WTC11 (cell line): ENCODE measurements at regions not wholly inside any gene's neighbourhood (a gene's known extent, or its start where the extent isn't known, plus 50 kb on each side); places are given as distances from the start of the nearest gene placed in this dataset.

Source experiments
- ATAC-seq: fragments of 200-7000 bp; cut with Tn5 transposase; 2 replicates; pipeline ENCODE4 v1.10.0; 2021; ENCODE audit warnings: mild to moderate bottlenecking, moderate library complexity
- CTCF ChIA-PET: fragments of 300-600 bp; sonication (Branson Sonifier 250); formaldehyde crosslinking; loops from one replicate; lab custom pipeline; 2021; ENCODE audit warnings: antibody characterized with exemption; lab: Charles Lee
- POLR2A ChIA-PET: fragments of 350-600 bp; sonication (Branson Sonifier 250); formaldehyde crosslinking; loops from one replicate; lab custom pipeline; 2021; ENCODE audit warnings: antibody characterized with exemption; lab: Charles Lee
- DNase-seq: peaks from one replicate; pipeline ENCODE4 v3.0.0; 2021; ENCODE audit warnings: low spot score
- H3K27ac Mint-ChIP-seq: 2 replicates; pipeline ENCODE4 v1.8.0; 2021; ENCODE audit warnings: mixed read lengths
- H3K27me3 Mint-ChIP-seq: 2 replicates; pipeline ENCODE4 v1.8.0; 2021; ENCODE audit warnings: low read depth, mild to moderate bottlenecking, moderate library complexity, mixed read lengths
- H3K36me3 Mint-ChIP-seq: 2 replicates; pipeline ENCODE4 v1.8.0; 2021; ENCODE audit warnings: mixed read lengths
- H3K4me1 Mint-ChIP-seq: 2 replicates; pipeline ENCODE4 v1.8.0; 2022; ENCODE audit warnings: mixed read lengths
- H3K4me3 Mint-ChIP-seq: 2 replicates; pipeline ENCODE4 v1.8.0; 2021; ENCODE audit warnings: mild to moderate bottlenecking, moderate library complexity, mixed read lengths
- H3K9me3 Mint-ChIP-seq: 2 replicates; pipeline ENCODE4 v1.8.0; 2021; ENCODE audit warnings: mixed read lengths
- ATF1 ChIP-seq: sonication (generic); formaldehyde crosslinking; IDR thresholded peaks from 2 replicates; pipeline ENCODE4 v1.8.1; 2023; ENCODE audit warnings: mild to moderate bottlenecking, moderate library complexity, missing genetic modification reagents
- CREB1 ChIP-seq: sonication (generic); formaldehyde crosslinking; IDR thresholded peaks from 2 replicates; pipeline ENCODE4 v1.8.0; 2023; ENCODE audit warnings: mild to moderate bottlenecking, missing genetic modification reagents
- ETV6 ChIP-seq: sonication (generic); formaldehyde crosslinking; IDR thresholded peaks from 2 replicates; pipeline ENCODE4 v1.8.1; 2022; ENCODE audit warnings: mild to moderate bottlenecking, missing genetic modification reagents
- GABPB1 ChIP-seq: sonication (generic); formaldehyde crosslinking; IDR thresholded peaks from 2 replicates; pipeline ENCODE4 v1.8.1; 2023; ENCODE audit warnings: mild to moderate bottlenecking, missing genetic modification reagents
- GRHL2 ChIP-seq: fragments of 250-450 bp; sonication (Bioruptor Pico); IDR thresholded peaks from 2 replicates; pipeline ENCODE4 v1.8.0; 2022; ENCODE audit warnings: mild to moderate bottlenecking, moderate library complexity; ENCODE audit not compliant: insufficient replicate concordance, severe bottlenecking
- MYBL2 ChIP-seq: sonication (generic); formaldehyde crosslinking; IDR thresholded peaks from 2 replicates; pipeline ENCODE4 v1.8.1; 2023; ENCODE audit warnings: mild to moderate bottlenecking, moderate library complexity, missing genetic modification reagents
- ZBTB21 ChIP-seq: sonication (generic); formaldehyde crosslinking; IDR thresholded peaks from 2 replicates; pipeline ENCODE4 v1.8.1; 2023; ENCODE audit warnings: mild to moderate bottlenecking, missing genetic modification reagents, borderline replicate concordance
- ZNF219 ChIP-seq: sonication (generic); formaldehyde crosslinking; IDR thresholded peaks from 2 replicates; pipeline ENCODE4 v1.8.0; 2023; ENCODE audit warnings: missing genetic modification reagents, mild to moderate bottlenecking, borderline replicate concordance
- TF ChIP-seq, protein P1 (sequence below): sonication (generic); formaldehyde crosslinking; conservative IDR thresholded peaks from 2 replicates; pipeline ENCODE4 v1.8.1; 2022; ENCODE audit warnings: mild to moderate bottlenecking, missing genetic modification reagents
- TF ChIP-seq, protein P2 (sequence below): sonication (generic); formaldehyde crosslinking; conservative IDR thresholded peaks from 2 replicates; pipeline ENCODE4 v1.8.1; 2023; ENCODE audit warnings: mild to moderate bottlenecking, low read depth, missing genetic modification reagents, moderate library complexity
- TF ChIP-seq, protein P3 (sequence below): sonication (generic); formaldehyde crosslinking; IDR thresholded peaks from 2 replicates; pipeline ENCODE4 v1.8.0; 2022; ENCODE audit warnings: mild to moderate bottlenecking, missing genetic modification reagents
- TF ChIP-seq, protein P4 (sequence below): fragments of 250-450 bp; sonication (Bioruptor Pico); IDR thresholded peaks from 2 replicates; pipeline ENCODE4 v1.8.0; 2021; ENCODE audit warnings: mild to moderate bottlenecking
- TF ChIP-seq, protein P5 (sequence below): sonication (generic); formaldehyde crosslinking; IDR thresholded peaks from 2 replicates; pipeline ENCODE4 v1.8.0; 2022; ENCODE audit warnings: missing genetic modification reagents
- TF ChIP-seq, protein P6 (sequence below): sonication (generic); formaldehyde crosslinking; IDR thresholded peaks from 2 replicates; pipeline ENCODE4 v1.8.0; 2022; ENCODE audit warnings: mild to moderate bottlenecking, missing genetic modification reagents
- TF ChIP-seq, protein P7 (sequence below): sonication (generic); formaldehyde crosslinking; IDR thresholded peaks from 2 replicates; pipeline ENCODE4 v1.8.1; 2022; ENCODE audit warnings: missing genetic modification reagents, borderline replicate concordance
- TF ChIP-seq, protein P8 (sequence below): sonication (generic); formaldehyde crosslinking; IDR thresholded peaks from 2 replicates; pipeline ENCODE4 v1.8.1; 2023; ENCODE audit warnings: mild to moderate bottlenecking, missing genetic modification reagents, moderate library complexity

DNA sequence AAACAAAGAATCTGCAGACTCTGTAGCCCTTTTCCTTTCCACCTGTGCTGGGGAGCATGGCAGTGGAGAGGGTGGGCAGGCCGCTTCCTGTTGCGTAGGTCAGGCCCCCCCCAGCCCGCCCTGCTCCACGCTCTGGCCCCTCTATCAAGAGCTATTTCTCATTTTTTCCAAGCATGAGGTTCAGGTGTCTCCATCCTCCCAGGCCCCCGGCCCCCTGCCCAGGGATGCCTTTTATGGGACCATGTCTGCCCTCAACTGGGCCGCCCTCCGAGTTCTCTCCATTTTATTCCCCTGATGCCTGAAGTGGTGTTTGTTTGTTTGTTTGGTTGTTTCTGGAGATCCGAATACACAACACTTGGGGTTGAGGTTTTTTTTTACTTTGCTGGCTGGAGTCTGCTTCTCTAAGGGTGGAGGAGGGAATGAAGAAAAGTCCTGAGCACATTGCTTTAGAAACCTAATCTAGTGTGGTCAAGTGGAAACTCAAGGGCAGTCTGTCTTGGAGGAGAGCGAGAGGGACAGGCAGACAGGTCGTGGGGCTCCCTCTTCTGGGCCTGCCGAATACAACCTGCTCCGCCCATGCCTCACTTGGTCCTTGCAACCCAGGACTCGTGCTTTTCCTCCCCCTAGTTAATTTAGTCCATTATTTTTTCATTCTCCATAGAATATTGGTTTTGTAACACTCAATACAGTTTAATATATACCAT, 176.5 kb upstream of the LYSMD4 start:
- Mint-ChIP-seq H3K9me3 (no peaks in the 10 kb centered on the region), H3K36me3 (no peaks in the 10 kb centered on the region), H3K27me3 (no peaks in the 10 kb centered on the region), H3K27ac (no peak overlapping the region), H3K4me3 (no peak overlapping the region), H3K4me1 (peaks cover 4% of the 10 kb centered on the region)
- CTCF ChIA-PET, result interaction anchor here (1.0 to 1.2 kb wide), 2 partner anchors 205 to 429 kb away, joined by 3 read pairs; no protein-coding TSS in a partner anchor
- ATAC-seq, result peak; percentile 98
- TF ChIP-seq, protein P1, sequence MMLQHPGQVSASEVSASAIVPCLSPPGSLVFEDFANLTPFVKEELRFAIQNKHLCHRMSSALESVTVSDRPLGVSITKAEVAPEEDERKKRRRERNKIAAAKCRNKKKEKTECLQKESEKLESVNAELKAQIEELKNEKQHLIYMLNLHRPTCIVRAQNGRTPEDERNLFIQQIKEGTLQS, result no peak
- TF ChIP-seq ZBTB21 (CRISPR knock-in tag) (no peak), MYBL2 (CRISPR knock-in tag) (no peak), ZNF219 (no peak), ETV6 (CRISPR knock-in tag) (no peak), GRHL2 (CRISPR knock-in tag) (no peak), GABPB1 (CRISPR knock-in tag) (no peak)
- TF ChIP-seq, protein P2, sequence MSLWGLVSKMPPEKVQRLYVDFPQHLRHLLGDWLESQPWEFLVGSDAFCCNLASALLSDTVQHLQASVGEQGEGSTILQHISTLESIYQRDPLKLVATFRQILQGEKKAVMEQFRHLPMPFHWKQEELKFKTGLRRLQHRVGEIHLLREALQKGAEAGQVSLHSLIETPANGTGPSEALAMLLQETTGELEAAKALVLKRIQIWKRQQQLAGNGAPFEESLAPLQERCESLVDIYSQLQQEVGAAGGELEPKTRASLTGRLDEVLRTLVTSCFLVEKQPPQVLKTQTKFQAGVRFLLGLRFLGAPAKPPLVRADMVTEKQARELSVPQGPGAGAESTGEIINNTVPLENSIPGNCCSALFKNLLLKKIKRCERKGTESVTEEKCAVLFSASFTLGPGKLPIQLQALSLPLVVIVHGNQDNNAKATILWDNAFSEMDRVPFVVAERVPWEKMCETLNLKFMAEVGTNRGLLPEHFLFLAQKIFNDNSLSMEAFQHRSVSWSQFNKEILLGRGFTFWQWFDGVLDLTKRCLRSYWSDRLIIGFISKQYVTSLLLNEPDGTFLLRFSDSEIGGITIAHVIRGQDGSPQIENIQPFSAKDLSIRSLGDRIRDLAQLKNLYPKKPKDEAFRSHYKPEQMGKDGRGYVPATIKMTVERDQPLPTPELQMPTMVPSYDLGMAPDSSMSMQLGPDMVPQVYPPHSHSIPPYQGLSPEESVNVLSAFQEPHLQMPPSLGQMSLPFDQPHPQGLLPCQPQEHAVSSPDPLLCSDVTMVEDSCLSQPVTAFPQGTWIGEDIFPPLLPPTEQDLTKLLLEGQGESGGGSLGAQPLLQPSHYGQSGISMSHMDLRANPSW, result no peak
- TF ChIP-seq, protein P3, sequence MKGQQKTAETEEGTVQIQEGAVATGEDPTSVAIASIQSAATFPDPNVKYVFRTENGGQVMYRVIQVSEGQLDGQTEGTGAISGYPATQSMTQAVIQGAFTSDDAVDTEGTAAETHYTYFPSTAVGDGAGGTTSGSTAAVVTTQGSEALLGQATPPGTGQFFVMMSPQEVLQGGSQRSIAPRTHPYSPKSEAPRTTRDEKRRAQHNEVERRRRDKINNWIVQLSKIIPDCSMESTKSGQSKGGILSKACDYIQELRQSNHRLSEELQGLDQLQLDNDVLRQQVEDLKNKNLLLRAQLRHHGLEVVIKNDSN, result no peak
- TF ChIP-seq, protein P4, sequence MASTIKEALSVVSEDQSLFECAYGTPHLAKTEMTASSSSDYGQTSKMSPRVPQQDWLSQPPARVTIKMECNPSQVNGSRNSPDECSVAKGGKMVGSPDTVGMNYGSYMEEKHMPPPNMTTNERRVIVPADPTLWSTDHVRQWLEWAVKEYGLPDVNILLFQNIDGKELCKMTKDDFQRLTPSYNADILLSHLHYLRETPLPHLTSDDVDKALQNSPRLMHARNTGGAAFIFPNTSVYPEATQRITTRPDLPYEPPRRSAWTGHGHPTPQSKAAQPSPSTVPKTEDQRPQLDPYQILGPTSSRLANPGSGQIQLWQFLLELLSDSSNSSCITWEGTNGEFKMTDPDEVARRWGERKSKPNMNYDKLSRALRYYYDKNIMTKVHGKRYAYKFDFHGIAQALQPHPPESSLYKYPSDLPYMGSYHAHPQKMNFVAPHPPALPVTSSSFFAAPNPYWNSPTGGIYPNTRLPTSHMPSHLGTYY (CRISPR knock-in tag), result no peak
- TF ChIP-seq, protein P5, sequence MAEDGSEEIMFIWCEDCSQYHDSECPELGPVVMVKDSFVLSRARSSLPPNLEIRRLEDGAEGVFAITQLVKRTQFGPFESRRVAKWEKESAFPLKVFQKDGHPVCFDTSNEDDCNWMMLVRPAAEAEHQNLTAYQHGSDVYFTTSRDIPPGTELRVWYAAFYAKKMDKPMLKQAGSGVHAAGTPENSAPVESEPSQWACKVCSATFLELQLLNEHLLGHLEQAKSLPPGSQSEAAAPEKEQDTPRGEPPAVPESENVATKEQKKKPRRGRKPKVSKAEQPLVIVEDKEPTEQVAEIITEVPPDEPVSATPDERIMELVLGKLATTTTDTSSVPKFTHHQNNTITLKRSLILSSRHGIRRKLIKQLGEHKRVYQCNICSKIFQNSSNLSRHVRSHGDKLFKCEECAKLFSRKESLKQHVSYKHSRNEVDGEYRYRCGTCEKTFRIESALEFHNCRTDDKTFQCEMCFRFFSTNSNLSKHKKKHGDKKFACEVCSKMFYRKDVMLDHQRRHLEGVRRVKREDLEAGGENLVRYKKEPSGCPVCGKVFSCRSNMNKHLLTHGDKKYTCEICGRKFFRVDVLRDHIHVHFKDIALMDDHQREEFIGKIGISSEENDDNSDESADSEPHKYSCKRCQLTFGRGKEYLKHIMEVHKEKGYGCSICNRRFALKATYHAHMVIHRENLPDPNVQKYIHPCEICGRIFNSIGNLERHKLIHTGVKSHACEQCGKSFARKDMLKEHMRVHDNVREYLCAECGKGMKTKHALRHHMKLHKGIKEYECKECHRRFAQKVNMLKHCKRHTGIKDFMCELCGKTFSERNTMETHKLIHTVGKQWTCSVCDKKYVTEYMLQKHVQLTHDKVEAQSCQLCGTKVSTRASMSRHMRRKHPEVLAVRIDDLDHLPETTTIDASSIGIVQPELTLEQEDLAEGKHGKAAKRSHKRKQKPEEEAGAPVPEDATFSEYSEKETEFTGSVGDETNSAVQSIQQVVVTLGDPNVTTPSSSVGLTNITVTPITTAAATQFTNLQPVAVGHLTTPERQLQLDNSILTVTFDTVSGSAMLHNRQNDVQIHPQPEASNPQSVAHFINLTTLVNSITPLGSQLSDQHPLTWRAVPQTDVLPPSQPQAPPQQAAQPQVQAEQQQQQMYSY (CRISPR knock-in tag), result no peak
- TF ChIP-seq, protein P6, sequence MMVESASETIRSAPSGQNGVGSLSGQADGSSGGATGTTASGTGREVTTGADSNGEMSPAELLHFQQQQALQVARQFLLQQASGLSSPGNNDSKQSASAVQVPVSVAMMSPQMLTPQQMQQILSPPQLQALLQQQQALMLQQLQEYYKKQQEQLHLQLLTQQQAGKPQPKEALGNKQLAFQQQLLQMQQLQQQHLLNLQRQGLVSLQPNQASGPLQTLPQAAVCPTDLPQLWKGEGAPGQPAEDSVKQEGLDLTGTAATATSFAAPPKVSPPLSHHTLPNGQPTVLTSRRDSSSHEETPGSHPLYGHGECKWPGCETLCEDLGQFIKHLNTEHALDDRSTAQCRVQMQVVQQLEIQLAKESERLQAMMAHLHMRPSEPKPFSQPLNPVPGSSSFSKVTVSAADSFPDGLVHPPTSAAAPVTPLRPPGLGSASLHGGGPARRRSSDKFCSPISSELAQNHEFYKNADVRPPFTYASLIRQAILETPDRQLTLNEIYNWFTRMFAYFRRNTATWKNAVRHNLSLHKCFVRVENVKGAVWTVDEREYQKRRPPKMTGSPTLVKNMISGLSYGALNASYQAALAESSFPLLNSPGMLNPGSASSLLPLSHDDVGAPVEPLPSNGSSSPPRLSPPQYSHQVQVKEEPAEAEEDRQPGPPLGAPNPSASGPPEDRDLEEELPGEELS, result no peak
- peak; percentile 53 for DNase-seq
- POLR2A ChIA-PET, result no interaction called here

DNA sequence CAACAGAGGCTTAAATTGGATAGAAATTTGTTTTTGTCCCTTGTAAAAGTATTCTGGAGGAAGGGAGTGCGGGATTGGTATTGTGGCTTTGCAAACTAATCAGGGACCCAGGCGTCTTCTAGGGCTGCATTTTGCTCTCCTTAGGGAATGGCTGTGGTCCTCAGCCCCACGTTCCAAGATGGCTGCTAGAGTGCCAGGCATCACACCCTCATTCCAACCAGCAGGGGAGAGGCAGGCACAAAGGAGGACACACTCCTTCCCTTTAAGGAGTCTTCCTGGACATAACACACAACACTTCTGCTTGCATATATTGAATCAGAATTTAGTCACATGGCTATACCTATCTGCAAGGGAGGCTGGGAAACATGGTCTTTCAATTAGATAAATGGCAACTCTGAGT, 174.5 kb upstream of the LYSMD4 start:
- ChIA-PET CTCF (no interaction called here), POLR2A (no interaction called here)
- TF ChIP-seq CREB1 (CRISPR knock-in tag), result no peak
- TF ChIP-seq, protein P7, sequence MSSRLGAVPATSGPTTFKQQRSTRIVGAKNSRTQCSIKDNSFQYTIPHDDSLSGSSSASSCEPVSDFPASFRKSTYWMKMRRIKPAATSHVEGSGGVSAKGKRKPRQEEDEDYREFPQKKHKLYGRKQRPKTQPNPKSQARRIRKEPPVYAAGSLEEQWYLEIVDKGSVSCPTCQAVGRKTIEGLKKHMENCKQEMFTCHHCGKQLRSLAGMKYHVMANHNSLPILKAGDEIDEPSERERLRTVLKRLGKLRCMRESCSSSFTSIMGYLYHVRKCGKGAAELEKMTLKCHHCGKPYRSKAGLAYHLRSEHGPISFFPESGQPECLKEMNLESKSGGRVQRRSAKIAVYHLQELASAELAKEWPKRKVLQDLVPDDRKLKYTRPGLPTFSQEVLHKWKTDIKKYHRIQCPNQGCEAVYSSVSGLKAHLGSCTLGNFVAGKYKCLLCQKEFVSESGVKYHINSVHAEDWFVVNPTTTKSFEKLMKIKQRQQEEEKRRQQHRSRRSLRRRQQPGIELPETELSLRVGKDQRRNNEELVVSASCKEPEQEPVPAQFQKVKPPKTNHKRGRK (CRISPR knock-in tag), result no peak
- TF ChIP-seq ATF1 (CRISPR knock-in tag), result no peak
- TF ChIP-seq, protein P8, sequence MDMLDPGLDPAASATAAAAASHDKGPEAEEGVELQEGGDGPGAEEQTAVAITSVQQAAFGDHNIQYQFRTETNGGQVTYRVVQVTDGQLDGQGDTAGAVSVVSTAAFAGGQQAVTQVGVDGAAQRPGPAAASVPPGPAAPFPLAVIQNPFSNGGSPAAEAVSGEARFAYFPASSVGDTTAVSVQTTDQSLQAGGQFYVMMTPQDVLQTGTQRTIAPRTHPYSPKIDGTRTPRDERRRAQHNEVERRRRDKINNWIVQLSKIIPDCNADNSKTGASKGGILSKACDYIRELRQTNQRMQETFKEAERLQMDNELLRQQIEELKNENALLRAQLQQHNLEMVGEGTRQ (CRISPR knock-in tag), result no peak
- Mint-ChIP-seq H3K4me1 (peaks cover 4% of the 10 kb centered on the region), H3K36me3 (no peaks in the 10 kb centered on the region), H3K27me3 (no peaks in the 10 kb centered on the region), H3K4me3 (no peak overlapping the region), H3K9me3 (no peaks in the 10 kb centered on the region), H3K27ac (no peak overlapping the region)
- DNase-seq (no peak), ATAC-seq (no peak)
